SK-N-SH (cell line): ENCODE measurements at regions not wholly inside any gene's neighbourhood (a gene's known extent, or its start where the extent isn't known, plus 50 kb on each side); places are given as distances from the start of the nearest gene placed in this dataset.

Experiments
- CTCF ChIA-PET: fragments of 300-600, 350-600 bp; formaldehyde crosslinking; extraction: SDS; loops from one replicate; lab custom pipeline; 2021; lab: Yijun Ruan, JAX
- POLR2A ChIA-PET: fragments of 350-600 bp; sonication (Branson Sonifier 250); formaldehyde crosslinking; extraction: SDS; loops from one replicate; lab custom pipeline; 2020; ENCODE audit warnings: antibody characterized with exemption, inconsistent platforms; lab: Yijun Ruan, JAX
- DNase-seq: peaks from one replicate; pipeline ENCODE4 v3.0.0; 2012
- H2AFZ ChIP-seq: fragments of 200-600 bp; sonication (generic); 2 replicates; pipeline ENCODE4 v1.8.1; 2016; ENCODE audit warnings: antibody characterized with exemption, mild to moderate bottlenecking, low read depth
- H3F3A ChIP-seq: fragments of 200-600 bp; sonication (generic); replicated peaks from 2 replicates; pipeline ENCODE3; 2016; ENCODE audit warnings: antibody characterized with exemption, mild to moderate bottlenecking; ENCODE audit not compliant: insufficient read depth
- H3K27ac ChIP-seq, 2 experiments: fragments of 200-500 bp in 1 of 2; fragments of 200-600 bp in 1 of 2; sonication (Bioruptor generic) in 1 of 2; sonication (generic), shearing (Covaris generic) in 1 of 2; 2 replicates each; pipeline versions ENCODE4 v1.5.1 to v1.6.1; 2014 to 2016; ENCODE audit warnings: low read depth in 2 of 2, inconsistent platforms in 1 of 2, low read length in 1 of 2, mild to moderate bottlenecking in 1 of 2, mixed read lengths in 1 of 2
- H3K27me3 ChIP-seq: fragments of 200-600 bp; sonication (generic), shearing (Covaris generic); 2 replicates; pipeline ENCODE4 v1.6.1; 2016; ENCODE audit warnings: mixed run types; ENCODE audit not compliant: insufficient read depth
- H3K36me3 ChIP-seq, 2 experiments: fragments of 200-500 bp in 1 of 2; fragments of 200-600 bp in 1 of 2; sonication (Bioruptor generic) in 1 of 2; sonication (generic) in 1 of 2; replicated peaks in 1 of 2; 2 replicates each; pipeline versions ENCODE3 to v1.5.1; 2014 to 2016; ENCODE audit warnings: low read length in 1 of 2, mild to moderate bottlenecking in 1 of 2; ENCODE audit not compliant: insufficient read depth in 2 of 2, control insufficient read depth in 1 of 2
- H3K4me1 ChIP-seq, 2 experiments: fragments of 200-500 bp in 1 of 2; fragments of 200-600 bp in 1 of 2; sonication (Bioruptor generic) in 1 of 2; sonication (generic), shearing (Covaris generic) in 1 of 2; 2 replicates each; pipeline versions ENCODE4 v1.5.1 to v1.6.1; 2014 to 2016; ENCODE audit warnings: low read depth in 1 of 2, low read length in 1 of 2, mixed run types in 1 of 2; ENCODE audit not compliant: insufficient read depth in 2 of 2, control insufficient read depth in 1 of 2
- H3K4me2 ChIP-seq: fragments of 200-600 bp; sonication (generic), shearing (Covaris generic); 2 replicates; pipeline ENCODE4 v1.6.1; 2017; ENCODE audit warnings: mixed run types
- H3K4me3 ChIP-seq, 2 experiments: fragments of 200-500 bp in 1 of 2; fragments of 200-600 bp in 1 of 2; sonication (Bioruptor generic) in 1 of 2; sonication (generic), shearing (Covaris generic) in 1 of 2; 2 replicates each; pipeline versions ENCODE4 v1.5.1 to v1.8.1; 2014 to 2016; ENCODE audit warnings: low read depth in 2 of 2, inconsistent platforms in 1 of 2, low read length in 1 of 2, mild to moderate bottlenecking in 1 of 2, mixed read lengths in 1 of 2, moderate library complexity in 1 of 2
- H3K79me2 ChIP-seq: fragments of 200-600 bp; sonication (generic); 2 replicates; pipeline ENCODE4 v1.8.1; 2017; ENCODE audit warnings: mild to moderate bottlenecking; ENCODE audit not compliant: insufficient read depth
- H3K9ac ChIP-seq: fragments of 200-600 bp; sonication (generic); 2 replicates; pipeline ENCODE4 v1.6.1; 2017; ENCODE audit warnings: mixed run types
- H3K9me2 ChIP-seq: fragments of 200-600 bp; sonication (generic); 2 replicates; pipeline ENCODE4 v1.6.1; 2017; ENCODE audit warnings: mixed run types
- H3K9me3 ChIP-seq: fragments of 200-600 bp; sonication (generic); 2 replicates; pipeline ENCODE4 v1.6.1; 2017; ENCODE audit warnings: mixed run types, mild to moderate bottlenecking, moderate library complexity
- H4K20me1 ChIP-seq: fragments of 200-600 bp; sonication (generic); 2 replicates; pipeline ENCODE4 v1.6.1; 2017; ENCODE audit warnings: mild to moderate bottlenecking, mixed run types; ENCODE audit not compliant: insufficient read depth
- EP300 ChIP-seq, 2 experiments: IDR thresholded peaks; 2 replicates each; pipeline versions ENCODE4 v1.4.0 to v1.6.1; 2012; ENCODE audit warnings: borderline replicate concordance in 1 of 2, low read depth in 1 of 2, low read length in 1 of 2
- FOXJ3 ChIP-seq: sonication (generic); formaldehyde crosslinking; IDR thresholded peaks from 2 replicates; pipeline ENCODE4 v1.5.1; 2020; ENCODE audit warnings: mild to moderate bottlenecking, missing genetic modification reagents
- GABPA ChIP-seq: IDR thresholded peaks from 2 replicates; pipeline ENCODE4 v1.4.0; 2012; ENCODE audit warnings: low read depth, mild to moderate bottlenecking
- GATA2 ChIP-seq: sonication (generic); formaldehyde crosslinking; IDR thresholded peaks from 2 replicates; pipeline ENCODE4 v1.5.0; 2020; ENCODE audit warnings: mild to moderate bottlenecking, missing genetic modification reagents
- NFIC ChIP-seq: IDR thresholded peaks from 2 replicates; pipeline ENCODE4 v1.4.0; 2012; ENCODE audit warnings: borderline replicate concordance
- POLR2AphosphoS5 ChIP-seq: IDR thresholded peaks from 2 replicates; pipeline ENCODE4 v1.6.1; 2012; ENCODE audit warnings: low read depth, low read length
- RAD21 ChIP-seq: IDR thresholded peaks from 2 replicates; pipeline ENCODE4 v1.6.1; 2012; ENCODE audit warnings: mild to moderate bottlenecking, low read length
- RCOR1 ChIP-seq: fragments of 150-350 bp; IDR thresholded peaks from 2 replicates; pipeline ENCODE4 v1.6.1; 2017; ENCODE audit warnings: antibody characterized with exemption, low read length
- RXRA ChIP-seq: IDR thresholded peaks from 2 replicates; pipeline ENCODE4 v1.4.0; 2012; ENCODE audit warnings: low read depth, mild to moderate bottlenecking, borderline replicate concordance
- SIN3A ChIP-seq: IDR thresholded peaks from 2 replicates; pipeline ENCODE4 v1.6.1; 2012; ENCODE audit warnings: low read depth, mild to moderate bottlenecking, low read length, moderate library complexity, borderline replicate concordance
- SMC3 ChIP-seq: IDR thresholded peaks from 2 replicates; pipeline ENCODE4 v1.6.1; 2012; ENCODE audit warnings: low read depth, low read length, improper control_type of control experiment
- TAF1 ChIP-seq: IDR thresholded peaks from 2 replicates; pipeline ENCODE4 v1.6.1; 2012; ENCODE audit warnings: low read depth, mild to moderate bottlenecking, low read length, moderate library complexity, borderline replicate concordance
- TCF12 ChIP-seq: IDR thresholded peaks from 2 replicates; pipeline ENCODE4 v1.4.0; 2012
- TEAD4 ChIP-seq: IDR thresholded peaks from 2 replicates; pipeline ENCODE4 v1.4.0; 2012; ENCODE audit warnings: mild to moderate bottlenecking, borderline replicate concordance; ENCODE audit not compliant: insufficient read depth
- YY1 ChIP-seq: IDR thresholded peaks from 2 replicates; pipeline ENCODE4 v1.4.0; 2012; ENCODE audit warnings: low read depth, mild to moderate bottlenecking
- WGBS: methylation state at CpG from one replicate; pipeline ENCODE4 v1.1.6; 2017; ENCODE audit warnings: low lambda C conversion rate; 5-methylcytosine and 5-hydroxymethylcytosine counted together
- TF ChIP-seq, protein P1 (sequence below): IDR thresholded peaks from 2 replicates; pipeline ENCODE4 v1.4.0; 2012; ENCODE audit warnings: low read depth
- TF ChIP-seq, protein P2 (sequence below): fragments of 150-350 bp; IDR thresholded peaks from 2 replicates; pipeline ENCODE4 v1.6.1; 2017; ENCODE audit warnings: antibody characterized with exemption, low read length, low read depth, borderline replicate concordance
- TF ChIP-seq, protein P3 (sequence below): IDR thresholded peaks from 2 replicates; pipeline ENCODE4; 2012
- TF ChIP-seq, protein P4 (sequence below): IDR thresholded peaks from 2 replicates; pipeline ENCODE4 v1.6.1; 2012; ENCODE audit warnings: mild to moderate bottlenecking, low read depth, low read length, moderate library complexity
- TF ChIP-seq, protein P5 (sequence below): IDR thresholded peaks from 2 replicates; pipeline ENCODE4 v1.4.0; 2012; ENCODE audit warnings: low read depth, borderline replicate concordance

DNA sequence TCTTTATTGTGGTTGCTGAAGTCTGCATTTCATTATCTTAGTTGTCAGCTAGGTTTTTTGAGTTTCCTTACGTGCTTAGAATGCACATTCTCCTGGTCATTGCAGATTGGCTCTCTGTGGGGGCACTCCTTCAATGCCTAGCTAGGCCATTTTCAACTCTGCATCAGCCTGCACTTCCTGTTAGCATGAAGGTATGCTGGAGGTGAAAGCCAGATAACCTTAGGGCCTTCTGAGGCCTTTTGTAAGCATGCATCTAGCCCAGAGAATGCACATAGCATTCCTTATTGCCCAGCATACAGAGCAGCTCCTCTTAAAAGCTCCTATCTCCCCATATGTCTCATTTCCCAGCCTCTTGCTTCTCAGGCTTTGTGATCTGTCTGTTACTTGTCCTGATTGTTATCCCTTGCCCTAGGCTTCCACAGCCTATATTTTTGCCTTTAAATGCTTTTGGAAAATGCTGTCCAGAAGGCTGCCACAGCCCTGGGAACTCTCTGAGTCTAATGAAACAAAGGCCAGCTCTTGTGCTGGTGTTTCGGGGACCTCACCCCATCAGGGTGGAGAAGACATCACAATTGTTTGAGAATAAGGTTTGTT is 108.1 kb upstream of the IGFBP3 start:
- no peaks in the 10 kb centered on the region for H3K9me3 ChIP-seq
- peak; percentile 24 for DNase-seq
- H3F3A ChIP-seq, result no peaks in the 10 kb centered on the region
- H3K27ac ChIP-seq, result no peak overlapping the region
- H3K27me3 ChIP-seq, result no peaks in the 10 kb centered on the region
- ChIA-PET CTCF (interaction anchor here (1.6 kb wide), 2 partner anchors 15 to 111 kb away, joined by 3 to 4 read pairs; no protein-coding TSS in a partner anchor), POLR2A (no interaction called here)
- WGBS, result 44% methylated on average over 2 of the region's 2 CpGs
- TF ChIP-seq TCF12 (no peak), FOXJ3 (CRISPR knock-in tag) (peak; percentile 59; the same call in 1 of the 2 replicates), YY1 (no peak), GATA2 (CRISPR knock-in tag) (peak; percentile 82), RAD21 (no peak), RCOR1 (no peak), SMC3 (no peak)
- TF ChIP-seq, protein P1, sequence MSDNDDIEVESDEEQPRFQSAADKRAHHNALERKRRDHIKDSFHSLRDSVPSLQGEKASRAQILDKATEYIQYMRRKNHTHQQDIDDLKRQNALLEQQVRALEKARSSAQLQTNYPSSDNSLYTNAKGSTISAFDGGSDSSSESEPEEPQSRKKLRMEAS, result no peak
- TF ChIP-seq, protein P2, sequence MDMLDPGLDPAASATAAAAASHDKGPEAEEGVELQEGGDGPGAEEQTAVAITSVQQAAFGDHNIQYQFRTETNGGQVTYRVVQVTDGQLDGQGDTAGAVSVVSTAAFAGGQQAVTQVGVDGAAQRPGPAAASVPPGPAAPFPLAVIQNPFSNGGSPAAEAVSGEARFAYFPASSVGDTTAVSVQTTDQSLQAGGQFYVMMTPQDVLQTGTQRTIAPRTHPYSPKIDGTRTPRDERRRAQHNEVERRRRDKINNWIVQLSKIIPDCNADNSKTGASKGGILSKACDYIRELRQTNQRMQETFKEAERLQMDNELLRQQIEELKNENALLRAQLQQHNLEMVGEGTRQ, result no peak
- TF ChIP-seq, protein P3, sequence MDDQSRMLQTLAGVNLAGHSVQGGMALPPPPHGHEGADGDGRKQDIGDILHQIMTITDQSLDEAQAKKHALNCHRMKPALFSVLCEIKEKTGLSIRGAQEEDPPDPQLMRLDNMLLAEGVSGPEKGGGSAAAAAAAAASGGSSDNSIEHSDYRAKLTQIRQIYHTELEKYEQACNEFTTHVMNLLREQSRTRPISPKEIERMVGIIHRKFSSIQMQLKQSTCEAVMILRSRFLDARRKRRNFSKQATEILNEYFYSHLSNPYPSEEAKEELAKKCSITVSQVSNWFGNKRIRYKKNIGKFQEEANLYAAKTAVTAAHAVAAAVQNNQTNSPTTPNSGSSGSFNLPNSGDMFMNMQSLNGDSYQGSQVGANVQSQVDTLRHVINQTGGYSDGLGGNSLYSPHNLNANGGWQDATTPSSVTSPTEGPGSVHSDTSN, result no peak
- TF ChIP-seq, all 33 proteins: peak for 2
- no peak overlapping the region for H2AFZ ChIP-seq
- H3K9me2 ChIP-seq, result no peaks in the 10 kb centered on the region
- H3K4me3 ChIP-seq, result no peak overlapping the region
- H3K79me2 ChIP-seq, result no peaks in the 10 kb centered on the region
- peaks cover 0 to 7% of the 10 kb centered on the region in 2 experiments; a peak in 2 of 4 replicates for H3K4me1 ChIP-seq
- no peak overlapping the region for H3K4me2 ChIP-seq
- H4K20me1 ChIP-seq, result no peaks in the 10 kb centered on the region
- no peaks in the 10 kb centered on the region for H3K36me3 ChIP-seq
- H3K9ac ChIP-seq, result no peak overlapping the region

DNA sequence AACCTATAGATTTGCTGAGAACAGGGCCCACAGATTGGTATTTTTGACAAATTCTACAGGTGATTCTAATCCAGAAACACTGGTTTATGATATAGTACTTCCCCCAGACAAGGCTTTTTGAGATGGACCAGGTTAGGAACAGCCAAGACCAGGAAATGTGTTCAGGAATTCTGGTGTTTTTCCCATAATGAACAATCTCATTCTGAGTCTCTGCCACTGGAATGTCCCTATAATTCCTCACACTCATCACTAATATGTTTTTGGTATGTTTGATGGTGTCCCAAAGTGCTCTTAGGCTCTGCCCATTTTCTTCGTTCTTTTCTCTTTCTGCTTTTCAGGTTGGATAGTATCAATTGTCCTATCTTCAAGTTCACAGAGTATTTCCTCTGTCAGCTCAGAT is 107.2 kb upstream of the IGFBP3 start:
- H2AFZ ChIP-seq, result no peak overlapping the region
- H3K36me3 ChIP-seq, result no peaks in the 10 kb centered on the region
- DNase-seq, result no peak
- WGBS, result 79% methylated on average over 1 of the region's 1 CpG
- no peak overlapping the region for H3K27ac ChIP-seq
- no peaks in the 10 kb centered on the region for H3F3A ChIP-seq
- no peak for TF ChIP-seq SIN3A
- no peak for TF ChIP-seq EP300 (IDR thresholded peaks at IDR 0.05; ENCODE audit: borderline replicate concordance in 1 of 2, low read depth in 1 of 2, low read length in 1 of 2)
- TF ChIP-seq, protein P2, result no peak
- TF ChIP-seq, protein P4, sequence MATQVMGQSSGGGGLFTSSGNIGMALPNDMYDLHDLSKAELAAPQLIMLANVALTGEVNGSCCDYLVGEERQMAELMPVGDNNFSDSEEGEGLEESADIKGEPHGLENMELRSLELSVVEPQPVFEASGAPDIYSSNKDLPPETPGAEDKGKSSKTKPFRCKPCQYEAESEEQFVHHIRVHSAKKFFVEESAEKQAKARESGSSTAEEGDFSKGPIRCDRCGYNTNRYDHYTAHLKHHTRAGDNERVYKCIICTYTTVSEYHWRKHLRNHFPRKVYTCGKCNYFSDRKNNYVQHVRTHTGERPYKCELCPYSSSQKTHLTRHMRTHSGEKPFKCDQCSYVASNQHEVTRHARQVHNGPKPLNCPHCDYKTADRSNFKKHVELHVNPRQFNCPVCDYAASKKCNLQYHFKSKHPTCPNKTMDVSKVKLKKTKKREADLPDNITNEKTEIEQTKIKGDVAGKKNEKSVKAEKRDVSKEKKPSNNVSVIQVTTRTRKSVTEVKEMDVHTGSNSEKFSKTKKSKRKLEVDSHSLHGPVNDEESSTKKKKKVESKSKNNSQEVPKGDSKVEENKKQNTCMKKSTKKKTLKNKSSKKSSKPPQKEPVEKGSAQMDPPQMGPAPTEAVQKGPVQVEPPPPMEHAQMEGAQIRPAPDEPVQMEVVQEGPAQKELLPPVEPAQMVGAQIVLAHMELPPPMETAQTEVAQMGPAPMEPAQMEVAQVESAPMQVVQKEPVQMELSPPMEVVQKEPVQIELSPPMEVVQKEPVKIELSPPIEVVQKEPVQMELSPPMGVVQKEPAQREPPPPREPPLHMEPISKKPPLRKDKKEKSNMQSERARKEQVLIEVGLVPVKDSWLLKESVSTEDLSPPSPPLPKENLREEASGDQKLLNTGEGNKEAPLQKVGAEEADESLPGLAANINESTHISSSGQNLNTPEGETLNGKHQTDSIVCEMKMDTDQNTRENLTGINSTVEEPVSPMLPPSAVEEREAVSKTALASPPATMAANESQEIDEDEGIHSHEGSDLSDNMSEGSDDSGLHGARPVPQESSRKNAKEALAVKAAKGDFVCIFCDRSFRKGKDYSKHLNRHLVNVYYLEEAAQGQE, result no peak
- no peak for TF ChIP-seq NFIC
- TF ChIP-seq RCOR1, result no peak
- TF ChIP-seq POLR2AphosphoS5, result no peak
- no peak for TF ChIP-seq TEAD4
- TF ChIP-seq RXRA, result no peak
- TF ChIP-seq SMC3, result no peak
- TF ChIP-seq RAD21, result no peak
- no peak for TF ChIP-seq FOXJ3 (CRISPR knock-in tag)
- TF ChIP-seq, protein P5, sequence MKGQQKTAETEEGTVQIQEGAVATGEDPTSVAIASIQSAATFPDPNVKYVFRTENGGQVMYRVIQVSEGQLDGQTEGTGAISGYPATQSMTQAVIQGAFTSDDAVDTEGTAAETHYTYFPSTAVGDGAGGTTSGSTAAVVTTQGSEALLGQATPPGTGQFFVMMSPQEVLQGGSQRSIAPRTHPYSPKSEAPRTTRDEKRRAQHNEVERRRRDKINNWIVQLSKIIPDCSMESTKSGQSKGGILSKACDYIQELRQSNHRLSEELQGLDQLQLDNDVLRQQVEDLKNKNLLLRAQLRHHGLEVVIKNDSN, result no peak
- no peak for TF ChIP-seq TAF1
- TF ChIP-seq GABPA, result no peak
- no peak overlapping the region for H3K4me3 ChIP-seq
- no peaks in the 10 kb centered on the region for H3K27me3 ChIP-seq
- POLR2A ChIA-PET, result no interaction called here
- no peaks in the 10 kb centered on the region for H3K9me3 ChIP-seq
- CTCF ChIA-PET, result interaction anchor here (1.5 to 1.6 kb wide), 3 partner anchors 12 to 110 kb away, joined by 3 to 6 read pairs (median 4); no protein-coding TSS in a partner anchor
- no peaks in the 10 kb centered on the region for H4K20me1 ChIP-seq
- no peaks in the 10 kb centered on the region for H3K79me2 ChIP-seq
- no peaks in the 10 kb centered on the region for H3K9me2 ChIP-seq
- peaks cover 0 to 7% of the 10 kb centered on the region in 2 experiments; a peak in 2 of 4 replicates for H3K4me1 ChIP-seq
- H3K9ac ChIP-seq, result no peak overlapping the region
- H3K4me2 ChIP-seq, result no peak overlapping the region
